K562 (cell line): ENCODE measurements at regions not wholly inside any gene's neighbourhood (a gene's known extent, or its start where the extent isn't known, plus 50 kb on each side); places are given as distances from the start of the nearest gene placed in this dataset.

Experiments
- ETV6 ChIP-seq, 3 experiments: fragments of 150-350 bp in 1 of 3; sonication (generic) in 1 of 3; formaldehyde crosslinking in 1 of 3; IDR thresholded peaks; 2 replicates each; pipeline versions ENCODE4 v1.6.1 to v1.8.0; 2014 to 2022; ENCODE audit warnings: borderline replicate concordance in 2 of 3, low read depth in 2 of 3, antibody characterized with exemption in 1 of 3, low read length in 1 of 3, mild to moderate bottlenecking in 1 of 3, missing genetic modification reagents in 1 of 3
- HMGN3 ChIP-seq: IDR thresholded peaks from 2 replicates; pipeline ENCODE4 v1.6.1; 2011; ENCODE audit warnings: borderline replicate concordance, low read depth, mild to moderate bottlenecking, mixed read lengths, low read length; ENCODE audit not compliant: insufficient read length; ENCODE audit errors: extremely low read depth
- NEUROD1 ChIP-seq: fragments of 150-350 bp; IDR thresholded peaks from 2 replicates; pipeline ENCODE4 v1.6.1; 2014; ENCODE audit warnings: borderline replicate concordance, low read length, low read depth; ENCODE audit not compliant: partially characterized antibody
- SNIP1 ChIP-seq: fragments of 450-650 bp; IDR thresholded peaks from 2 replicates; pipeline ENCODE4 v1.7.1; 2017; ENCODE audit warnings: low read depth, mild to moderate bottlenecking
- SPI1 ChIP-seq: IDR thresholded peaks from 2 replicates; pipeline ENCODE4 v1.6.1; 2011; ENCODE audit warnings: low read depth, low read length, control low read depth, borderline replicate concordance
- SRSF1 ChIP-seq: fragments of 200-400 bp; formaldehyde crosslinking; IDR thresholded peaks from 2 replicates; pipeline ENCODE4 v1.6.1; 2017; ENCODE audit warnings: mild to moderate bottlenecking, low read depth, low read length, moderate library complexity
- ZNF134 ChIP-seq: fragments of 250-450 bp; sonication (Bioruptor Pico); conservative IDR thresholded peaks from 2 replicates; pipeline ENCODE4 v1.4.0; 2020
- ZNF174 ChIP-seq: fragments of 250-450 bp; sonication (Bioruptor Pico); IDR thresholded peaks from 2 replicates; pipeline ENCODE4 v1.4.0; 2020; ENCODE audit warnings: mild to moderate bottlenecking
- TF ChIP-seq, protein P1 (sequence below), 2 experiments: fragments of 450-650 bp; formaldehyde crosslinking in 1 of 2; IDR thresholded peaks; 2 replicates each; pipeline versions ENCODE4 v1.4.0 to v1.6.1; 2014 to 2020; ENCODE audit warnings: mild to moderate bottlenecking in 2 of 2, borderline replicate concordance in 1 of 2, low read depth in 1 of 2
- TF ChIP-seq, protein P2 (sequence below), 2 experiments: IDR thresholded peaks; 2 replicates each; pipeline ENCODE4 v1.6.1; 2012; ENCODE audit warnings: improper control_type of control experiment in 2 of 2, low read depth in 2 of 2, low read length in 2 of 2, borderline replicate concordance in 1 of 2

GRCh38 chr15:95131131-95131556 lies 899.8 kb downstream of the MCTP2 start (continued):
- TF ChIP-seq, protein P1, sequence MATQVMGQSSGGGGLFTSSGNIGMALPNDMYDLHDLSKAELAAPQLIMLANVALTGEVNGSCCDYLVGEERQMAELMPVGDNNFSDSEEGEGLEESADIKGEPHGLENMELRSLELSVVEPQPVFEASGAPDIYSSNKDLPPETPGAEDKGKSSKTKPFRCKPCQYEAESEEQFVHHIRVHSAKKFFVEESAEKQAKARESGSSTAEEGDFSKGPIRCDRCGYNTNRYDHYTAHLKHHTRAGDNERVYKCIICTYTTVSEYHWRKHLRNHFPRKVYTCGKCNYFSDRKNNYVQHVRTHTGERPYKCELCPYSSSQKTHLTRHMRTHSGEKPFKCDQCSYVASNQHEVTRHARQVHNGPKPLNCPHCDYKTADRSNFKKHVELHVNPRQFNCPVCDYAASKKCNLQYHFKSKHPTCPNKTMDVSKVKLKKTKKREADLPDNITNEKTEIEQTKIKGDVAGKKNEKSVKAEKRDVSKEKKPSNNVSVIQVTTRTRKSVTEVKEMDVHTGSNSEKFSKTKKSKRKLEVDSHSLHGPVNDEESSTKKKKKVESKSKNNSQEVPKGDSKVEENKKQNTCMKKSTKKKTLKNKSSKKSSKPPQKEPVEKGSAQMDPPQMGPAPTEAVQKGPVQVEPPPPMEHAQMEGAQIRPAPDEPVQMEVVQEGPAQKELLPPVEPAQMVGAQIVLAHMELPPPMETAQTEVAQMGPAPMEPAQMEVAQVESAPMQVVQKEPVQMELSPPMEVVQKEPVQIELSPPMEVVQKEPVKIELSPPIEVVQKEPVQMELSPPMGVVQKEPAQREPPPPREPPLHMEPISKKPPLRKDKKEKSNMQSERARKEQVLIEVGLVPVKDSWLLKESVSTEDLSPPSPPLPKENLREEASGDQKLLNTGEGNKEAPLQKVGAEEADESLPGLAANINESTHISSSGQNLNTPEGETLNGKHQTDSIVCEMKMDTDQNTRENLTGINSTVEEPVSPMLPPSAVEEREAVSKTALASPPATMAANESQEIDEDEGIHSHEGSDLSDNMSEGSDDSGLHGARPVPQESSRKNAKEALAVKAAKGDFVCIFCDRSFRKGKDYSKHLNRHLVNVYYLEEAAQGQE (IDR thresholded peaks at IDR 0.05; ENCODE audit: borderline replicate concordance), result no peak
- TF ChIP-seq, protein P1 (CRISPR knock-in tag; IDR thresholded peaks at IDR 0.05; ENCODE audit: low read depth), result no peak
- TF ChIP-seq ZNF174 (no peak), ZNF134 (no peak), HMGN3 (no peak), SRSF1 (no peak), ETV6 (IDR thresholded peaks at IDR 0.05; ENCODE audit: borderline replicate concordance in 1 of 2, low read depth in 2 of 2, low read length in 1 of 2) (peak in 1 of 2 experiments; percentile 62; a peak in 2 of 4 replicates), ETV6 (CRISPR knock-in tag; IDR thresholded peaks at IDR 0.05; ENCODE audit: borderline replicate concordance) (no peak), SPI1 (peak; percentile 55; the same call in 1 of the 2 replicates), SNIP1 (no peak), NEUROD1 (no peak)
- TF ChIP-seq, protein P2, sequence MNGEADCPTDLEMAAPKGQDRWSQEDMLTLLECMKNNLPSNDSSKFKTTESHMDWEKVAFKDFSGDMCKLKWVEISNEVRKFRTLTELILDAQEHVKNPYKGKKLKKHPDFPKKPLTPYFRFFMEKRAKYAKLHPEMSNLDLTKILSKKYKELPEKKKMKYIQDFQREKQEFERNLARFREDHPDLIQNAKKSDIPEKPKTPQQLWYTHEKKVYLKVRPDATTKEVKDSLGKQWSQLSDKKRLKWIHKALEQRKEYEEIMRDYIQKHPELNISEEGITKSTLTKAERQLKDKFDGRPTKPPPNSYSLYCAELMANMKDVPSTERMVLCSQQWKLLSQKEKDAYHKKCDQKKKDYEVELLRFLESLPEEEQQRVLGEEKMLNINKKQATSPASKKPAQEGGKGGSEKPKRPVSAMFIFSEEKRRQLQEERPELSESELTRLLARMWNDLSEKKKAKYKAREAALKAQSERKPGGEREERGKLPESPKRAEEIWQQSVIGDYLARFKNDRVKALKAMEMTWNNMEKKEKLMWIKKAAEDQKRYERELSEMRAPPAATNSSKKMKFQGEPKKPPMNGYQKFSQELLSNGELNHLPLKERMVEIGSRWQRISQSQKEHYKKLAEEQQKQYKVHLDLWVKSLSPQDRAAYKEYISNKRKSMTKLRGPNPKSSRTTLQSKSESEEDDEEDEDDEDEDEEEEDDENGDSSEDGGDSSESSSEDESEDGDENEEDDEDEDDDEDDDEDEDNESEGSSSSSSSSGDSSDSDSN (IDR thresholded peaks at IDR 0.05; ENCODE audit: borderline replicate concordance in 1 of 2, low read depth in 2 of 2, low read length in 2 of 2), result no peak
